ENCODE measurements at regions not wholly inside any gene's neighbourhood (a gene's known extent, or its start where the extent isn't known, plus 50 kb on each side); places are given as distances from the start of the nearest gene placed in this dataset.

GRCh38 chr7:81469869-81470723 is 299.8 kb downstream of the HGF start:
- TF ChIP-seq SIN3A (IDR thresholded peaks at IDR 0.05; ENCODE audit: borderline replicate concordance, insufficient read depth, low read length) (no peak), REST (IDR thresholded peaks at IDR 0.05; ENCODE audit: insufficient read depth in 1 of 2, low read depth in 2 of 2, low read length in 2 of 2) (no peak), TAF1 (IDR thresholded peaks at IDR 0.05; ENCODE audit: borderline replicate concordance, insufficient read depth, low read length) (no peak), POLR2AphosphoS5 (IDR thresholded peaks at IDR 0.05; ENCODE audit: low read depth, low read length) (no peak), FOXP2 (optimal IDR thresholded peaks at IDR 0.05; ENCODE audit: borderline replicate concordance, extremely low read depth, extremely low read length, insufficient read depth) (no peak)

- TF ChIP-seq FOXP2 (optimal IDR thresholded peaks at IDR 0.05; ENCODE audit: borderline replicate concordance, extremely low read depth, extremely low read length, insufficient read depth) (no peak), REST (IDR thresholded peaks at IDR 0.05; ENCODE audit: insufficient read depth in 1 of 2, low read depth in 2 of 2, low read length in 2 of 2) (no peak), TAF1 (IDR thresholded peaks at IDR 0.05; ENCODE audit: borderline replicate concordance, insufficient read depth, low read length) (no peak), SIN3A (IDR thresholded peaks at IDR 0.05; ENCODE audit: borderline replicate concordance, insufficient read depth, low read length) (no peak), POLR2AphosphoS5 (IDR thresholded peaks at IDR 0.05; ENCODE audit: low read depth, low read length) (no peak)
These were observed 300.5 kb downstream of the HGF start for GRCh38 chr7:81469153-81469868.

- TF ChIP-seq FOXP2 (optimal IDR thresholded peaks at IDR 0.05; ENCODE audit: borderline replicate concordance, extremely low read depth, extremely low read length, insufficient read depth) (no peak), SIN3A (IDR thresholded peaks at IDR 0.05; ENCODE audit: borderline replicate concordance, insufficient read depth, low read length) (no peak), REST (IDR thresholded peaks at IDR 0.05; ENCODE audit: insufficient read depth in 1 of 2, low read depth in 2 of 2, low read length in 2 of 2) (no peak), TAF1 (IDR thresholded peaks at IDR 0.05; ENCODE audit: borderline replicate concordance, insufficient read depth, low read length) (no peak), POLR2AphosphoS5 (IDR thresholded peaks at IDR 0.05; ENCODE audit: low read depth, low read length) (no peak)
These were observed 301.3 kb downstream of the HGF start for GRCh38 chr7:81468526-81468925.

- TF ChIP-seq SIN3A (IDR thresholded peaks at IDR 0.05; ENCODE audit: borderline replicate concordance, insufficient read depth, low read length) (no peak), REST (IDR thresholded peaks at IDR 0.05; ENCODE audit: insufficient read depth in 1 of 2, low read depth in 2 of 2, low read length in 2 of 2) (no peak), POLR2AphosphoS5 (IDR thresholded peaks at IDR 0.05; ENCODE audit: low read depth, low read length) (no peak), FOXP2 (optimal IDR thresholded peaks at IDR 0.05; ENCODE audit: borderline replicate concordance, extremely low read depth, extremely low read length, insufficient read depth) (no peak), TAF1 (IDR thresholded peaks at IDR 0.05; ENCODE audit: borderline replicate concordance, insufficient read depth, low read length) (no peak)
These were observed 301.9 kb downstream of the HGF start for GRCh38 chr7:81467964-81468363.

All from PFSK-1 (cell line).